ENCODE measurements at regions not wholly inside any gene's neighbourhood (a gene's known extent, or its start where the extent isn't known, plus 50 kb on each side); places are given as distances from the start of the nearest gene placed in this dataset.

DNA sequence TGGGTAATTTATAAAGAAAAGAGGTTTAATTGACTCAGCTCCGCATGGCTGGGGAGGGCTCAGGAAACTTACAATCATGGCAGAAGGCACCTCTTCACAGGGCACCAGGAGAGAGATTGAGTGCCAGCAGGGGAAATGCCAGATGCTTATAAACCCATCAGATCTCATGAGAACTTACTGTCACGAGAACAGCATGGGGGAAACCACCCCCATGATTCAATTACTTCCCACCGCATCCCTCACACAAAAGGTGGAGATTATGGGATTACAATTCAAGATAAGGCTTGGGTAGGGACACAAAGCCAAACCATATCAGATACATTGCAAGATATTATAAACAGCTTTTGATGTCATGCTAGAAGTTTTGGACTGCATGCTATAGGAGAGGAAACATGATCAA is 204.3 kb downstream of the VEGFC start:
- TF ChIP-seq, protein P1, sequence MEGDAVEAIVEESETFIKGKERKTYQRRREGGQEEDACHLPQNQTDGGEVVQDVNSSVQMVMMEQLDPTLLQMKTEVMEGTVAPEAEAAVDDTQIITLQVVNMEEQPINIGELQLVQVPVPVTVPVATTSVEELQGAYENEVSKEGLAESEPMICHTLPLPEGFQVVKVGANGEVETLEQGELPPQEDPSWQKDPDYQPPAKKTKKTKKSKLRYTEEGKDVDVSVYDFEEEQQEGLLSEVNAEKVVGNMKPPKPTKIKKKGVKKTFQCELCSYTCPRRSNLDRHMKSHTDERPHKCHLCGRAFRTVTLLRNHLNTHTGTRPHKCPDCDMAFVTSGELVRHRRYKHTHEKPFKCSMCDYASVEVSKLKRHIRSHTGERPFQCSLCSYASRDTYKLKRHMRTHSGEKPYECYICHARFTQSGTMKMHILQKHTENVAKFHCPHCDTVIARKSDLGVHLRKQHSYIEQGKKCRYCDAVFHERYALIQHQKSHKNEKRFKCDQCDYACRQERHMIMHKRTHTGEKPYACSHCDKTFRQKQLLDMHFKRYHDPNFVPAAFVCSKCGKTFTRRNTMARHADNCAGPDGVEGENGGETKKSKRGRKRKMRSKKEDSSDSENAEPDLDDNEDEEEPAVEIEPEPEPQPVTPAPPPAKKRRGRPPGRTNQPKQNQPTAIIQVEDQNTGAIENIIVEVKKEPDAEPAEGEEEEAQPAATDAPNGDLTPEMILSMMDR (IDR thresholded peaks at IDR 0.05): no peak
- no peak for TF ChIP-seq POLR2A (IDR thresholded peaks at IDR 0.05)

Data from thyroid gland (tissue), 4 donors.